IMR-90 (cell line): ENCODE measurements at regions not wholly inside any gene's neighbourhood (a gene's known extent, or its start where the extent isn't known, plus 50 kb on each side); places are given as distances from the start of the nearest gene placed in this dataset.

Source experiments
- ATAC-seq: fragments of 200-7000 bp; cut with Tn5 transposase; 2 replicates; pipeline ENCODE4 v1.9.1; 2020; ENCODE audit warnings: low read depth, mild to moderate bottlenecking, moderate library complexity
- BruUV-seq: library from RNA; stranded (reverse); fragments of 400-500 nt; replicated peaks from 2 replicates; lab custom pipeline; 2021; lab: Mats Ljungman, UMichigan
- CTCF ChIA-PET: fragments of 300-600 bp; formaldehyde crosslinking; extraction: SDS; loops from one replicate; lab custom pipeline; 2021; ENCODE audit warnings: antibody characterized with exemption; lab: Yijun Ruan, JAX
- POLR2A ChIA-PET: fragments of 300-600 bp; sonication (Branson Sonifier 250); formaldehyde crosslinking; loops from one replicate; lab custom pipeline; 2022; ENCODE audit warnings: antibody characterized with exemption; ENCODE audit not compliant: unreplicated experiment; lab: Charles Lee
- DNase-seq: peaks from one replicate; pipeline ENCODE4 v3.0.0; 2013
- H2AFZ ChIP-seq: replicated peaks from 2 replicates; pipeline ENCODE3; 2013; ENCODE audit warnings: low read length, mild to moderate bottlenecking; ENCODE audit not compliant: poor library complexity
- H2AK5ac ChIP-seq: 2 replicates; pipeline ENCODE4 v1.6.1; 2013; ENCODE audit warnings: low read depth, low read length, inconsistent platforms
- H2AK9ac ChIP-seq: replicated peaks from 2 replicates; pipeline ENCODE3; 2013; ENCODE audit warnings: mild to moderate bottlenecking, low read depth, low read length, moderate library complexity; ENCODE audit not compliant: poor library complexity
- H2BK120ac ChIP-seq: 2 replicates; pipeline ENCODE4 v1.6.1; 2013; ENCODE audit warnings: low read depth, low read length, inconsistent platforms
- H2BK15ac ChIP-seq: 3 replicates; pipeline ENCODE4 v1.6.1; 2013; ENCODE audit warnings: low read depth, low read length, inconsistent platforms
- H2BK20ac ChIP-seq: 2 replicates; pipeline ENCODE4 v1.6.1; 2013; ENCODE audit warnings: low read depth, mild to moderate bottlenecking, inconsistent platforms, low read length, moderate library complexity
- H2BK5ac ChIP-seq: 2 replicates; pipeline ENCODE4 v1.6.1; 2013; ENCODE audit warnings: mild to moderate bottlenecking, low read depth, low read length, inconsistent platforms; ENCODE audit not compliant: poor library complexity, severe bottlenecking
- H3K14ac ChIP-seq: replicated peaks from 2 replicates; pipeline ENCODE4 v1.6.1; 2013; ENCODE audit warnings: low read depth, low read length, inconsistent platforms
- H3K18ac ChIP-seq: 2 replicates; pipeline ENCODE4 v1.6.1; 2013; ENCODE audit warnings: low read depth, low read length, control low read depth
- H3K23ac ChIP-seq: 2 replicates; pipeline ENCODE4 v1.6.1; 2013; ENCODE audit warnings: low read depth, low read length, inconsistent platforms
- H3K27ac ChIP-seq: 2 replicates; pipeline ENCODE4 v1.5.1; 2013; ENCODE audit warnings: mild to moderate bottlenecking, control low read depth, low read length; ENCODE audit not compliant: insufficient read depth
- H3K27me3 ChIP-seq: 2 replicates; pipeline ENCODE4 v1.6.1; 2013; ENCODE audit warnings: low read length; ENCODE audit not compliant: control insufficient read depth, insufficient read depth
- H3K36me3 ChIP-seq: 2 replicates; pipeline ENCODE4 v1.6.1; 2013; ENCODE audit warnings: low read length, mixed read lengths; ENCODE audit not compliant: control insufficient read depth, insufficient read depth
- H3K4ac ChIP-seq: 2 replicates; pipeline ENCODE4 v1.6.1; 2013; ENCODE audit warnings: low read depth, low read length, inconsistent platforms
- H3K4me1 ChIP-seq: 2 replicates; pipeline ENCODE4 v1.6.1; 2013; ENCODE audit warnings: low read length, mixed read lengths; ENCODE audit not compliant: control insufficient read depth, insufficient read depth
- H3K4me2 ChIP-seq: 2 replicates; pipeline ENCODE4 v1.6.1; 2013; ENCODE audit warnings: low read depth, mild to moderate bottlenecking, control low read depth, low read length, moderate library complexity
- H3K4me3 ChIP-seq: 2 replicates; pipeline ENCODE4 v1.5.1; 2013; ENCODE audit warnings: low read depth, mild to moderate bottlenecking, control low read depth, low read length, moderate library complexity; ENCODE audit not compliant: insufficient read depth
- H3K56ac ChIP-seq: 2 replicates; pipeline ENCODE4 v1.6.1; 2013; ENCODE audit warnings: low read length, inconsistent platforms; ENCODE audit not compliant: insufficient read depth; ENCODE audit errors: extremely low read depth
- H3K79me1 ChIP-seq, 2 experiments: 2 replicates each; pipeline ENCODE4 v1.6.1; 2013; ENCODE audit warnings: low read length in 2 of 2, inconsistent platforms in 1 of 2, low read depth in 1 of 2
- H3K9ac ChIP-seq: 2 replicates; pipeline ENCODE4 v1.6.1; 2013; ENCODE audit warnings: low read depth, low read length, control low read depth
- H3K9me1 ChIP-seq: 2 replicates; pipeline ENCODE4 v1.6.1; 2013; ENCODE audit warnings: low read length, inconsistent platforms; ENCODE audit not compliant: insufficient read depth
- H3K9me3 ChIP-seq: 2 replicates; pipeline ENCODE4 v1.6.1; 2013; ENCODE audit warnings: low read length; ENCODE audit not compliant: control insufficient read depth, insufficient read depth
- H4K20me1 ChIP-seq: 2 replicates; pipeline ENCODE4 v1.6.1; 2013; ENCODE audit warnings: low read length, inconsistent platforms; ENCODE audit not compliant: insufficient read depth
- H4K5ac ChIP-seq: 2 replicates; pipeline ENCODE4 v1.6.1; 2013; ENCODE audit warnings: mild to moderate bottlenecking, low read depth, low read length, control low read depth
- H4K8ac ChIP-seq, 2 experiments: 2 replicates each; pipeline ENCODE4 v1.6.1; 2013; ENCODE audit warnings: low read depth in 2 of 2, low read length in 2 of 2, control low read depth in 1 of 2, inconsistent platforms in 1 of 2
- H4K91ac ChIP-seq: 2 replicates; pipeline ENCODE4 v1.6.1; 2013; ENCODE audit warnings: low read depth, low read length, inconsistent platforms; ENCODE audit not compliant: insufficient read depth
- MAFK ChIP-seq: IDR thresholded peaks from 2 replicates; pipeline ENCODE4 v1.6.1; 2012; ENCODE audit warnings: low read depth, low read length, improper control_type of control experiment
- RAD21 ChIP-seq: IDR thresholded peaks from 2 replicates; pipeline ENCODE4 v1.6.1; 2012; ENCODE audit warnings: low read length, improper control_type of control experiment
- WGBS, 2 experiments: methylation state at CpG; one replicate each; pipeline versions ENCODE4 v1.1.5 to v1.1.7; 2013; ENCODE audit warnings: missing lambda C conversion rate in 2 of 2; ENCODE audit not compliant: insufficient read length in 1 of 2; ENCODE audit errors: extremely low coverage in 2 of 2; 5-methylcytosine and 5-hydroxymethylcytosine counted together
- dilution Hi-C: fragments of 300-500 bp; cut with HindIII; formaldehyde crosslinking; loops from one replicate; pipeline ENCODE4 v1.14.3; 2018; ENCODE audit warnings: low sequenced_read_pairs; ENCODE audit not compliant: unreplicated experiment
- in situ Hi-C: fragments of 300-500 bp; cut with MboI; formaldehyde crosslinking; loops from 3 replicates; pipeline ENCODE4 v1.14.3; 2019; ENCODE audit warnings: low sequenced_read_pairs, inconsistent platforms, mixed read lengths
- intact Hi-C: fragments of 100-400 bp; cut with micrococcal nuclease; formaldehyde crosslinking; loops from 2 replicates; pipeline ENCODE4 v1.10.0; 2022

GRCh38 chr4:125911058-125911457 lies 596.3 kb downstream of the FAT4 start:
- Histone ChIP-seq H3K14ac (no peak overlapping the region), H4K8ac (no peak overlapping the region), H3K9me3 (no peaks in the 10 kb centered on the region), H2AFZ (no peak overlapping the region), H3K4me2 (no peak overlapping the region), H3K4ac (no peak overlapping the region), H2AK9ac (no peak overlapping the region), H3K9ac (no peak overlapping the region), H3K18ac (no peak overlapping the region), H2AK5ac (no peak overlapping the region), H3K79me1 (no peaks in the 10 kb centered on the region), H3K56ac (no peak overlapping the region), H2BK15ac (no peak overlapping the region), H3K27ac (no peak overlapping the region), H3K36me3 (no peaks in the 10 kb centered on the region), H3K23ac (no peak overlapping the region), H4K91ac (no peak overlapping the region), H3K4me1 (no peaks in the 10 kb centered on the region), H4K5ac (no peak overlapping the region), H2BK120ac (no peak overlapping the region), H3K27me3 (no peaks in the 10 kb centered on the region), H3K9me1 (no peaks in the 10 kb centered on the region), H3K4me3 (no peak overlapping the region), H2BK5ac (no peak overlapping the region), H2BK20ac (no peak overlapping the region), H4K20me1 (no peaks in the 10 kb centered on the region)
- in situ Hi-C loops (no loop called here), dilution Hi-C loops (no loop called here), intact Hi-C loops (no loop called here)
- no CpG with 5 or more reads among the region's 2 CpGs for WGBS, 2 experiments
- ChIA-PET CTCF (no interaction called here), POLR2A (no interaction called here)
- no peak for TF ChIP-seq MAFK
- TF ChIP-seq RAD21 = no peak
- BruUV-seq = no TSS peak
- DNase-seq (no peak), ATAC-seq (no peak)
